ES-I3 (cell line): ENCODE measurements at regions not wholly inside any gene's neighbourhood (a gene's known extent, or its start where the extent isn't known, plus 50 kb on each side); places are given as distances from the start of the nearest gene placed in this dataset.

Experiments used
- H3K36me3 ChIP-seq: 2 replicates; pipeline ENCODE4 v1.6.1; 2013; ENCODE audit warnings: mild to moderate bottlenecking, low read length, control low read depth, moderate library complexity; ENCODE audit not compliant: insufficient read depth
- H3K4me1 ChIP-seq: 2 replicates; pipeline ENCODE4 v1.6.1; 2013; ENCODE audit warnings: mild to moderate bottlenecking, control low read depth, low read length; ENCODE audit not compliant: insufficient read depth
- H3K9ac ChIP-seq: 2 replicates; pipeline ENCODE4 v1.6.1; 2013; ENCODE audit warnings: low read depth, mild to moderate bottlenecking, low read length, moderate library complexity
- H3K9me3 ChIP-seq: 2 replicates; pipeline ENCODE4 v1.6.1; 2013; ENCODE audit warnings: mild to moderate bottlenecking, low read length, moderate library complexity; ENCODE audit not compliant: control insufficient read depth, insufficient read depth

GRCh38 chr7:18347170-18347569 is 148.4 kb upstream of the HDAC9 start:
- Histone ChIP-seq H3K9me3 (no peaks in the 10 kb centered on the region), H3K36me3 (no peaks in the 10 kb centered on the region), H3K9ac (no peak overlapping the region), H3K4me1 (0 out of 2 replicates have a peak, but pooled peaks cover 3% of the 10 kb centered on the region)

- Histone ChIP-seq H3K9ac (no peak overlapping the region), H3K9me3 (no peaks in the 10 kb centered on the region)
These were observed 144.9 kb upstream of the HDAC9 start for GRCh38 chr7:18350678-18351077.

GRCh38 chr7:18352339-18353255 is 143.0 kb upstream of the HDAC9 start:
- Histone ChIP-seq H3K36me3 (no peaks in the 10 kb centered on the region), H3K4me1 (peaks cover 26% of the 10 kb centered on the region), H3K9me3 (no peaks in the 10 kb centered on the region), H3K9ac (no peak overlapping the region)

More at GRCh38 chr7:18350678-18351077, 144.9 kb upstream of the HDAC9 start:
- Histone ChIP-seq H3K36me3 (no peaks in the 10 kb centered on the region), H3K4me1 (peaks cover 22% of the 10 kb centered on the region)

- peaks cover 26% of the 10 kb centered on the region for H3K4me1 ChIP-seq
- H3K36me3 ChIP-seq, result no peaks in the 10 kb centered on the region
- H3K9me3 ChIP-seq, result no peaks in the 10 kb centered on the region
- H3K9ac ChIP-seq, result no peak overlapping the region
These were observed 142.2 kb upstream of the HDAC9 start for GRCh38 chr7:18353339-18353738.

GRCh38 chr7:18354108-18355085 is 141.2 kb upstream of the HDAC9 start:
- peaks cover 26% of the 10 kb centered on the region for H3K4me1 ChIP-seq

GRCh38 chr7:18356191-18356645 is 139.3 kb upstream of the HDAC9 start:
- Histone ChIP-seq H3K9me3 (no peaks in the 10 kb centered on the region), H3K9ac (no peak overlapping the region), H3K4me1 (peaks cover 26% of the 10 kb centered on the region), H3K36me3 (no peaks in the 10 kb centered on the region)

More at GRCh38 chr7:18354108-18355085, 141.2 kb upstream of the HDAC9 start:
- Histone ChIP-seq H3K9me3 (no peaks in the 10 kb centered on the region), H3K36me3 (no peaks in the 10 kb centered on the region), H3K9ac (no peak overlapping the region)

GRCh38 chr7:18357691-18358090 is 137.9 kb upstream of the HDAC9 start:
- H3K36me3 ChIP-seq, result no peaks in the 10 kb centered on the region
- H3K9ac ChIP-seq, result no peak overlapping the region
- H3K4me1 ChIP-seq, result peaks cover 23% of the 10 kb centered on the region
- H3K9me3 ChIP-seq, result no peaks in the 10 kb centered on the region

- H3K36me3 ChIP-seq, result no peaks in the 10 kb centered on the region
- no peak overlapping the region for H3K9ac ChIP-seq
- H3K9me3 ChIP-seq, result no peaks in the 10 kb centered on the region
- peaks cover 3% of the 10 kb centered on the region; the same call in 1 of the 2 replicates for H3K4me1 ChIP-seq
These were observed 133.8 kb upstream of the HDAC9 start for GRCh38 chr7:18361756-18362155.

GRCh38 chr7:18363751-18364380 is 131.7 kb upstream of the HDAC9 start:
- Histone ChIP-seq H3K9me3 (no peaks in the 10 kb centered on the region), H3K4me1 (peaks cover 3% of the 10 kb centered on the region; the same call in 1 of the 2 replicates), H3K36me3 (no peaks in the 10 kb centered on the region), H3K9ac (no peak overlapping the region)

- Histone ChIP-seq H3K4me1 (peaks cover 3% of the 10 kb centered on the region; the same call in 1 of the 2 replicates), H3K9me3 (no peaks in the 10 kb centered on the region), H3K9ac (no peak overlapping the region), H3K36me3 (no peaks in the 10 kb centered on the region)
These were observed 131.2 kb upstream of the HDAC9 start for GRCh38 chr7:18364396-18364795.

- no peaks in the 10 kb centered on the region for H3K36me3 ChIP-seq
- H3K4me1 ChIP-seq, result peaks cover 3% of the 10 kb centered on the region; the same call in 1 of the 2 replicates
- H3K9me3 ChIP-seq, result no peaks in the 10 kb centered on the region
- no peak overlapping the region for H3K9ac ChIP-seq
These were observed 129.2 kb upstream of the HDAC9 start for GRCh38 chr7:18366394-18366793.

- H3K9ac ChIP-seq, result no peak overlapping the region
- H3K9me3 ChIP-seq, result no peaks in the 10 kb centered on the region
- peaks cover 3% of the 10 kb centered on the region; the same call in 1 of the 2 replicates for H3K4me1 ChIP-seq
These were observed 126.5 kb upstream of the HDAC9 start for GRCh38 chr7:18369011-18369410.

GRCh38 chr7:18370633-18371032 is 124.9 kb upstream of the HDAC9 start:
- Histone ChIP-seq H3K9me3 (no peaks in the 10 kb centered on the region), H3K9ac (no peak overlapping the region), H3K4me1 (peaks cover 3% of the 10 kb centered on the region; the same call in 1 of the 2 replicates), H3K36me3 (no peaks in the 10 kb centered on the region)

More at GRCh38 chr7:18369011-18369410, 126.5 kb upstream of the HDAC9 start:
- no peaks in the 10 kb centered on the region for H3K36me3 ChIP-seq
